Karpas-422 (cell line): ENCODE measurements at regions not wholly inside any gene's neighbourhood (a gene's known extent, or its start where the extent isn't known, plus 50 kb on each side); places are given as distances from the start of the nearest gene placed in this dataset.
"Not testable (repeated sequence)": the region's sequence is repeated elsewhere in the genome, so short reads cannot be mapped to it uniquely, and the experiment has no call there.

Experiments
- DNase-seq: peaks from one replicate; pipeline ENCODE4 v3.0.0-alpha.2; 2015
- H2AFZ ChIP-seq: fragments of 200-600 bp; sonication (generic); 2 replicates; pipeline ENCODE4 v1.6.1; 2014; ENCODE audit warnings: antibody characterized with exemption, low read length, mixed read lengths
- H3K27ac ChIP-seq: fragments of 200-600 bp; sonication (generic); 2 replicates; pipeline ENCODE4 v1.5.1; 2014; ENCODE audit warnings: mild to moderate bottlenecking, low read length, moderate library complexity
- H3K27me3 ChIP-seq: fragments of 200-600 bp; sonication (generic); 2 replicates; pipeline ENCODE4 v1.6.1; 2014; ENCODE audit warnings: low read length, mixed read lengths
- H3K36me3 ChIP-seq: fragments of 200-600 bp; sonication (generic); 2 replicates; pipeline ENCODE4 v1.6.1; 2014; ENCODE audit warnings: low read length, mixed read lengths; ENCODE audit not compliant: insufficient read depth
- H3K4me1 ChIP-seq: fragments of 200-600 bp; sonication (generic); 2 replicates; pipeline ENCODE4 v1.6.1; 2014; ENCODE audit warnings: mild to moderate bottlenecking, low read length, mixed read lengths
- H3K4me2 ChIP-seq: fragments of 200-600 bp; sonication (generic); 2 replicates; pipeline ENCODE4 v1.6.1; 2014; ENCODE audit warnings: low read length, low read depth, mild to moderate bottlenecking; ENCODE audit not compliant: poor library complexity, severe bottlenecking
- H3K4me3 ChIP-seq: fragments of 200-600 bp; sonication (generic); 2 replicates; pipeline ENCODE4 v1.5.1; 2014; ENCODE audit warnings: mild to moderate bottlenecking, antibody characterized with exemption, low read length, mixed read lengths
- H3K79me2 ChIP-seq: fragments of 200-600 bp; sonication (generic); 2 replicates; pipeline ENCODE4 v1.6.1; 2014; ENCODE audit warnings: mild to moderate bottlenecking, low read length, mixed read lengths
- H3K9ac ChIP-seq: fragments of 200-600 bp; sonication (generic); 2 replicates; pipeline ENCODE4 v1.6.0; 2014; ENCODE audit warnings: low read length
- H3K9me2 ChIP-seq: fragments of 200-600 bp; sonication (generic), shearing (Covaris generic); replicated peaks from 2 replicates; pipeline ENCODE4 v1.6.0; 2014; ENCODE audit warnings: mild to moderate bottlenecking, low read length, moderate library complexity; ENCODE audit not compliant: insufficient read depth
- H3K9me3 ChIP-seq: fragments of 300-700, 200-600 bp; sonication (generic); 2 replicates; pipeline ENCODE4 v1.6.1; 2014; ENCODE audit warnings: low read length, mixed read lengths
- H4K20me1 ChIP-seq: fragments of 200-600 bp; sonication (generic); 2 replicates; pipeline ENCODE4 v1.6.1; 2014; ENCODE audit warnings: mild to moderate bottlenecking, antibody characterized with exemption, low read length, low read depth; ENCODE audit not compliant: insufficient read depth

GRCh38 chr5:63794296-63794695, 167.9 kb downstream of the HTR1A start:
- H3K79me2 ChIP-seq = no peaks in the 10 kb centered on the region
- no peaks in the 10 kb centered on the region for H4K20me1 ChIP-seq
- no peak overlapping the region for H3K4me2 ChIP-seq
- no peak overlapping the region for H3K4me3 ChIP-seq
- peaks cover 9% of the 10 kb centered on the region; the same call in 1 of the 2 replicates for H3K9me3 ChIP-seq
- no peaks in the 10 kb centered on the region for H3K4me1 ChIP-seq
- no peak for DNase-seq
- H3K9me2 ChIP-seq = no peaks in the 10 kb centered on the region
- no peaks in the 10 kb centered on the region for H3K27me3 ChIP-seq
- H3K9ac ChIP-seq = no peak overlapping the region
- no peaks in the 10 kb centered on the region for H3K36me3 ChIP-seq
- H2AFZ ChIP-seq = no peak overlapping the region
- H3K27ac ChIP-seq = no peak overlapping the region

DNA sequence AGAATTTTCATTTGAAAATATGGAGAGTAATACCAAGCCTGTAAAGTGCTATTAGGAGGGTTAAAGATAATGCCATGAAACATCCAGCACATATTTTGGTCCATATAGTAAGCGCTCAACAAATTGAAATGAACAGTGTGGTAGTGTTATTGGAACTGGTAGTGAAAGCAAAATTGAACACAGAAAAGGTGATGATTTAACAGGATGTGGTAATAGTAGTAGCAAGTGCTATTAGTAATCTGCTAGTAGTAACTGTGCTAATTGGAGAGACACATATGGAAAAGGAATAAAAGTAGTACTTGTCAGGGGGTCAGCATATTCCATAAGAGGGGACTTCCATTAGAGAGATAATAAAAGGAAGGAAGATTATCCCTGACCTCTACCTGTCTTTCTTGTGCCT, 187.3 kb downstream of the HTR1A start:
- Histone ChIP-seq H3K4me2 (no peak overlapping the region), H3K4me3 (no peak overlapping the region), H3K4me1 (no peaks in the 10 kb centered on the region), H3K27ac (no peak overlapping the region), H3K9ac (no peak overlapping the region), H4K20me1 (no peaks in the 10 kb centered on the region), H3K36me3 (no peaks in the 10 kb centered on the region), H3K27me3 (no peaks in the 10 kb centered on the region), H3K79me2 (no peaks in the 10 kb centered on the region), H3K9me3 (no peaks in the 10 kb centered on the region), H2AFZ (no peak overlapping the region), H3K9me2 (no peaks in the 10 kb centered on the region)
- no peak for DNase-seq

DNA sequence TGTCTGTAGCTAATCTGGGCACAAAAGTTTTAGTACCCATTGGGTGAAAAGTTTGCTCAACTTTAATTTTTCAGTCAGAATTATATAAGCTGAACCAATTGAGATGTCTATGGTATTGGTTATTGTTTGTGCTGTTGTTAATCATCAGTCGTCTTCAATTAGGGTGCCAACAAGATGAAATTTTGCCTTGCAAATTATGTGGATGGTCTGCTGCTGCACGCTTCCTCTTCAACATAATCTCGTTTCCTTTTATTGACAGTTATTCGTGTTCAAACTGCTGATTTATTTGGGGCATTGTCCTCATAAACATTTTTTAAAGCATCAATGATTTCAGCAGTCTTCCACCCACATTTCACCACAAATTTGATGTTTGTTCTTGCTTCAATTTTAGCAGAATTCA, 194.0 kb downstream of the HTR1A start:
- Histone ChIP-seq H2AFZ (no peak overlapping the region), H3K4me1 (no peaks in the 10 kb centered on the region), H3K27ac (no peak overlapping the region), H3K9ac (no peak overlapping the region), H3K9me2 (0 out of 2 replicates have a peak, but pooled peaks cover 4% of the 10 kb centered on the region), H4K20me1 (no peaks in the 10 kb centered on the region), H3K36me3 (no peaks in the 10 kb centered on the region), H3K27me3 (no peaks in the 10 kb centered on the region), H3K4me2 (no peak overlapping the region), H3K9me3 (no peaks in the 10 kb centered on the region), H3K79me2 (no peaks in the 10 kb centered on the region), H3K4me3 (no peak overlapping the region)
- no peak for DNase-seq

- H3K4me3 ChIP-seq = no peak overlapping the region
Measured at GRCh38 chr5:63760965-63761364, 201.3 kb downstream of the HTR1A start.

DNA sequence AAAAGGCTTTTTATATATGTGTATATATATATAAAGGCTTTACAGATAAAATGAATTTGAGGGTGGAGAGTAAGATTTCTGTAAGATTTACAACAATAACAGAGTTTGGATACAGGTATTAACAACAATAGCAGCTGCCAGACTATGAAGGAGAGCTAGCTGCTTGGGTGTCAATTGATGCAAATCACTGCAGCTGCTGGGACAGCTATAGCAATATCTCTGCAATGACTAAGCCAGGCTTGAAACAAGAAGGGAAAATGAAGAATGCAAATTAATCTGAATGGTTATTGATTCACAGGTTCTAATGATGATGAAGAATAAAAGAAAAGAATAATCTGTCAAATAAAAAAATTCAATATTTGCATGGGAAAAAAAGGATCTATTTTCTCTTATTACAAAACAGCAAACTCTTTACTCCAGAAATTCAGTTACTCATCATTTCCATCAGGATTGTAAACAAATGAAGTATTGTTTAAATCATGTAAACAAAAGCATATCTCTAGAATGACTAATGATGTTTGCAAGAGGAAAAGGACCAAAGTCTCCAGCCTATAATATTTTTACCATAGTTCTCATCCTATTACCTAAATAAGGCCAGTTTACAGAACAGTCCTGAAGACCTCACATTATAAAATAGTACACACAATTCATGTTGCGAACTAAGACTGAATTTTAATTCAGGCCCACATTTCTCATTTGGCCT, 219.0 kb downstream of the HTR1A start:
- Histone ChIP-seq H2AFZ (no peak overlapping the region), H3K36me3 (no peaks in the 10 kb centered on the region), H4K20me1 (no peaks in the 10 kb centered on the region), H3K27ac (no peak overlapping the region), H3K9me3 (peaks cover 6% of the 10 kb centered on the region; the same call in 1 of the 2 replicates), H3K9ac (no peak overlapping the region), H3K4me3 (no peak overlapping the region), H3K27me3 (no peaks in the 10 kb centered on the region), H3K4me2 (no peak overlapping the region), H3K4me1 (no peaks in the 10 kb centered on the region), H3K79me2 (no peaks in the 10 kb centered on the region), H3K9me2 (no peaks in the 10 kb centered on the region)
- no peak for DNase-seq

More at GRCh38 chr5:63760965-63761364, 201.3 kb downstream of the HTR1A start:
- Histone ChIP-seq H2AFZ (no peak overlapping the region), H3K27me3 (no peaks in the 10 kb centered on the region), H3K9me2 (0 out of 2 replicates have a peak, but pooled peaks cover 4% of the 10 kb centered on the region), H4K20me1 (no peaks in the 10 kb centered on the region), H3K79me2 (no peaks in the 10 kb centered on the region), H3K4me1 (no peaks in the 10 kb centered on the region), H3K4me2 (no peak overlapping the region), H3K9ac (no peak overlapping the region), H3K36me3 (no peaks in the 10 kb centered on the region), H3K27ac (no peak overlapping the region), H3K9me3 (no peaks in the 10 kb centered on the region)
- DNase-seq = no peak

DNA sequence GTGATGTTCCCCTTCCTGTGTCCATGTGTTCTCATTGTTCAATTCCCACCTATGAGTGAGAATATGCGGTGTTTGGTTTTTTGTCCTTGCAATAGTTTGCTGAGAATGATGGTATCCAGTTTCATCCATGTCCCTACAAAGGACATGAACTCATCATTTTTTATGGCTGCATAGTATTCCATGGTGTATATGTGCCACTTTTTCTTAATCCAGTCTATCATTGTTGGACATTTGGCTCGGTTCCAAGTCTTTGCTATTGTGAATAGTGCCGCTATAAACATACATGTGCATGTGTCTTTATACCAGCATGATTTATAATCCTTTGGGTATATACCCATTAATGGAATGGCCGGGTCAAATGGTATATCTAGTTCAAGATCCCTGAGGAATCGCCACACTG, 229.4 kb downstream of the HTR1A start:
- not testable (repeated sequence) for H4K20me1 ChIP-seq, H3K27ac ChIP-seq, H2AFZ ChIP-seq, H3K4me1 ChIP-seq, H3K4me2 ChIP-seq, DNase-seq, H3K79me2 ChIP-seq, H3K9me2 ChIP-seq, H3K9ac ChIP-seq, H3K4me3 ChIP-seq, H3K9me3 ChIP-seq, H3K27me3 ChIP-seq, H3K36me3 ChIP-seq

DNA sequence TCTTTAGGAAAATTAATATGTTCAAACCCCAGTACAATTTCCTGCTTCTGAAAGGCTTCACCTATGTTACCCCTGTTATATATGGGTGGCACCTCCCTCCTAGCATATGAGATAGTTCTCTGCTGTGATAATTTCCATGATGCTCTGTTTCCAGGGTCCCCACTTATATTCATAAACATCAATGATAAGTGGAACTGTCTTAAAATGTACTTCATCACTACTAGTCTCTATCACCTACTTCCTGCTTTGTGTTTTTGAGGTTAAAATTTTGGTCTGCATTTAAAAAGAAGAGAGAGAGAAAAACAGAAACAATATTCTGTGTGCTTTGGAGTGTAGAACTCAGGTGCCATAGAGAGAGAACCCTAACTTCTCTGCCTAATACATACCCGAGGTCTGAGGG, 234.7 kb downstream of the HTR1A start:
- H3K4me2 ChIP-seq = no peak overlapping the region
- no peak overlapping the region for H3K4me3 ChIP-seq
- no peaks in the 10 kb centered on the region for H4K20me1 ChIP-seq
- H3K9me3 ChIP-seq = no peaks in the 10 kb centered on the region
- H3K27ac ChIP-seq = no peak overlapping the region
- no peak overlapping the region for H3K9ac ChIP-seq
- H3K4me1 ChIP-seq = no peaks in the 10 kb centered on the region
- no peak overlapping the region for H2AFZ ChIP-seq
- no peaks in the 10 kb centered on the region for H3K27me3 ChIP-seq
- no peaks in the 10 kb centered on the region for H3K36me3 ChIP-seq
- no peaks in the 10 kb centered on the region for H3K79me2 ChIP-seq
- no peak for DNase-seq
- 0 out of 2 replicates have a peak, but pooled peaks cover 4% of the 10 kb centered on the region for H3K9me2 ChIP-seq

- no peak overlapping the region for H2AFZ ChIP-seq
- H3K36me3 ChIP-seq = no peaks in the 10 kb centered on the region
- no peak overlapping the region for H3K27ac ChIP-seq
- H3K4me1 ChIP-seq = no peaks in the 10 kb centered on the region
- 0 out of 2 replicates have a peak, but pooled peaks cover 4% of the 10 kb centered on the region for H3K9me2 ChIP-seq
- H4K20me1 ChIP-seq = no peaks in the 10 kb centered on the region
- no peak for DNase-seq
- no peak overlapping the region for H3K4me3 ChIP-seq
- no peaks in the 10 kb centered on the region for H3K79me2 ChIP-seq
- H3K4me2 ChIP-seq = no peak overlapping the region
- no peak overlapping the region for H3K9ac ChIP-seq
- H3K27me3 ChIP-seq = no peaks in the 10 kb centered on the region
- no peaks in the 10 kb centered on the region for H3K9me3 ChIP-seq
Measured at GRCh38 chr5:63726496-63726895, 235.7 kb downstream of the HTR1A start.
